Esophagus squamous epithelium (tissue), 4 donors: ENCODE measurements at regions not wholly inside any gene's neighbourhood (a gene's known extent, or its start where the extent isn't known, plus 50 kb on each side); places are given as distances from the start of the nearest gene placed in this dataset.

Source experiments
- POLR2A ChIP-seq, 4 donors: fragments of 450-650 bp; IDR thresholded peaks; one replicate each; pipeline ENCODE4 v1.6.1; 2017; ENCODE audit warnings: antibody characterized with exemption in 4 of 4, mild to moderate bottlenecking in 4 of 4, moderate library complexity in 3 of 4
- TF ChIP-seq, protein P1 (sequence below), 6 experiments: fragments of 450-650 bp in 4 of 6; fragments of 200-600 bp in 2 of 6; sonication (generic) in 2 of 6; IDR thresholded peaks; one replicate each; pipeline ENCODE4 v1.5.1; 2016 to 2019; ENCODE audit warnings: antibody characterized with exemption in 6 of 6, mild to moderate bottlenecking in 4 of 6, moderate library complexity in 4 of 6

DNA sequence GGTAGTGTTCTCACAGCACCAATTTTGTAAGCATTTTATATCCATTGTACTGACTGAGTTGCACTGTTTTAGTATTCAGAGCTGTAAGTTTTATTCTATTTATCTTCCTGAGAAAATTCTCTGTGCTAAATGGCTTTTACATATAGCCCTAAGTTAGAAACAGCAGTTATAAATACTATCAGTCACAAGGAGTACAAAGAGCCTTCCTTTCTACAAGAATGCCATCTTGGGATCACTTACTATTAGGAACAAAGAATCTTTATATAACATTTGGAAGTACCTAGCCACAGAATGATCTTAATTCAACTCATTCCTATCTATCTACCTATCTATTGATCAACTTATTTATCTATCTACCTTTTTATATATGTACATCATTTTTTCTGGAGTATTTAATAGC lies 423.9 kb upstream of the RGS18 start:
- no peak for TF ChIP-seq POLR2A (IDR thresholded peaks at IDR 0.05)
- TF ChIP-seq, protein P1, sequence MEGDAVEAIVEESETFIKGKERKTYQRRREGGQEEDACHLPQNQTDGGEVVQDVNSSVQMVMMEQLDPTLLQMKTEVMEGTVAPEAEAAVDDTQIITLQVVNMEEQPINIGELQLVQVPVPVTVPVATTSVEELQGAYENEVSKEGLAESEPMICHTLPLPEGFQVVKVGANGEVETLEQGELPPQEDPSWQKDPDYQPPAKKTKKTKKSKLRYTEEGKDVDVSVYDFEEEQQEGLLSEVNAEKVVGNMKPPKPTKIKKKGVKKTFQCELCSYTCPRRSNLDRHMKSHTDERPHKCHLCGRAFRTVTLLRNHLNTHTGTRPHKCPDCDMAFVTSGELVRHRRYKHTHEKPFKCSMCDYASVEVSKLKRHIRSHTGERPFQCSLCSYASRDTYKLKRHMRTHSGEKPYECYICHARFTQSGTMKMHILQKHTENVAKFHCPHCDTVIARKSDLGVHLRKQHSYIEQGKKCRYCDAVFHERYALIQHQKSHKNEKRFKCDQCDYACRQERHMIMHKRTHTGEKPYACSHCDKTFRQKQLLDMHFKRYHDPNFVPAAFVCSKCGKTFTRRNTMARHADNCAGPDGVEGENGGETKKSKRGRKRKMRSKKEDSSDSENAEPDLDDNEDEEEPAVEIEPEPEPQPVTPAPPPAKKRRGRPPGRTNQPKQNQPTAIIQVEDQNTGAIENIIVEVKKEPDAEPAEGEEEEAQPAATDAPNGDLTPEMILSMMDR (IDR thresholded peaks at IDR 0.05), result no peak
